ENCODE measurements at regions not wholly inside any gene's neighbourhood (a gene's known extent, or its start where the extent isn't known, plus 50 kb on each side); places are given as distances from the start of the nearest gene placed in this dataset.

- in situ Hi-C loops (cut with MboI; ENCODE audit: low pct_unique_long_range_greater_than_20kb, low sequenced_read_pairs, unreplicated experiment), result no loop called here
- no peak for TF ChIP-seq CTCF (IDR thresholded peaks at IDR 0.05; ENCODE audit: extremely low read depth, insufficient read depth, missing control alignments)
- DNase-seq (ENCODE audit: low spot score), result no peak
These were observed 142.4 kb downstream of the ZFP36L2 start for GRCh38 chr2:43083710-43084698.

GRCh38 chr2:43082903-43083677, 143.3 kb downstream of the ZFP36L2 start:
- no peak for DNase-seq (ENCODE audit: low spot score)
- TF ChIP-seq CTCF (IDR thresholded peaks at IDR 0.05; ENCODE audit: extremely low read depth, insufficient read depth, missing control alignments), result no peak
- in situ Hi-C loops (cut with MboI; ENCODE audit: low pct_unique_long_range_greater_than_20kb, low sequenced_read_pairs, unreplicated experiment), result no loop called here

DNA sequence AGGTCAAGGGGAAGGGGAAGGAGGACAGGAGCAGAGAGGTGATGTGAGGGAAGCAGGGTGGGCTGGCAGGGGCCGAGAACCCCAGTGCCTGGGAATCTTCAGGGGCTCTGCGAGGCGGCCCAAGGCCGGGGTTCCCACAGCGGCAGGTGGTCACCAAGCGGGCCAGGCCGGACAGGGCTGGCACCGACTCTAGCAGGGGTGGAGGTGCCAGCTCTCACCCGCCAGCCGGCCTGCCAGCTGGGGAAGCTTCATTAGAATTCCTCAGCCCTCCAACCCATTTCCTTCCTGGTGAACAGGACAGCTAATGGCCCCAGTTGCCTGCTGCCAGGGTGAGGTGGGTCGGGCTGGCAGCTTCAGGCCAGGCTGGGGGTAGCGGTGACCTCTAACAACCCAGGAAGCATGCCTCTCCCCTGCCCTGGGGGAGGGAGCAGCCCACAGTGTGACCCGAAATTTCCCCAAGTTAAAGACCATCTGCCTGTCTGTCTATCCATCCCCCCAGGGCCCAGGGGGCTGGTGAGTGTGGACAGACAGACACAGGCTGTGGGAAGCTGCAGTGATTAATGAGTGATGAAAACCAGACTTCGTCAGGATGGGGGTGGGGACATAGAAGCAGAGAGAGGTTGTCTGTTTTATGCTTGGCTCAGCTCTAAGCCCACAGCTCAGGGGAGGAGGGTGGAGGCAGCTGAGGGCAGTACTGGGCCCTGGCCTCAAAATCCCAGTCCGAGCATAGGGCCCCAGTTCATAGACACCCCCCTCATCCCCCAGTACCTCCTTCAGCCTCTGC, 144.1 kb downstream of the ZFP36L2 start:
- DNase-seq (ENCODE audit: low spot score), result no peak
- no peak for TF ChIP-seq CTCF (IDR thresholded peaks at IDR 0.05; ENCODE audit: extremely low read depth, insufficient read depth, missing control alignments)
- in situ Hi-C loops (cut with MboI; ENCODE audit: low pct_unique_long_range_greater_than_20kb, low sequenced_read_pairs, unreplicated experiment), result no loop called here

- DNase-seq (ENCODE audit: low spot score), result no peak
- in situ Hi-C loops (cut with MboI; ENCODE audit: low pct_unique_long_range_greater_than_20kb, low sequenced_read_pairs, unreplicated experiment), result no loop called here
- TF ChIP-seq CTCF (IDR thresholded peaks at IDR 0.05; ENCODE audit: extremely low read depth, insufficient read depth, missing control alignments), result no peak
These were observed 145.2 kb downstream of the ZFP36L2 start for GRCh38 chr2:43081131-43081765.

DNA sequence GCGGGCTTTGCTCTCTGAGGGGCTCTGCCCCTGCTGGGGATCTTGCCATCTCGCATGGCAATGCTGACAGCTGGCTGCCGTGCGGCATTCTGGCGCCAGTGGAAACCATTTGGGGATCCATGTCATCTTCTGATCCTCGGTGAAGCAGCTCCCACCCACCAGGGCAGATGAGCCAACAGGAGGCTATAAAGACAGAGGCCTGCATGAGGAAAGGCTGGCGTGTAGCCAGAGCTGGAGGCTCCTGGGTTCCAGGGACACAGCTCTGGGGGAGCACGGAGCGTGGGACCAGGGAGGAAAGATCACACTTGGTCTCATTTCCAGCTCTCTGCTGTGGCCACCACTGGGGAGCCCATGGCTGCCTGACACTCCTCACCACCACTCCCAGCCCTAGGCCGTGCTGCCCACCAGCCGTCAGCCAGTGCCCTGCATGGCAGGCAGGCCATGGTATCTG, 145.8 kb downstream of the ZFP36L2 start:
- no peak for TF ChIP-seq CTCF (IDR thresholded peaks at IDR 0.05; ENCODE audit: extremely low read depth, insufficient read depth, missing control alignments)
- no peak for DNase-seq (ENCODE audit: low spot score)
- in situ Hi-C loops (cut with MboI; ENCODE audit: low pct_unique_long_range_greater_than_20kb, low sequenced_read_pairs, unreplicated experiment), result no loop called here
